ENCODE measurements at regions not wholly inside any gene's neighbourhood (a gene's known extent, or its start where the extent isn't known, plus 50 kb on each side); places are given as distances from the start of the nearest gene placed in this dataset.

- ChIA-PET POLR2A (no interaction called here), CTCF (no interaction called here)
- intact Hi-C loops (cut with micrococcal nuclease): loop anchor here (10.0 kb wide), 1 partner anchor 251 kb away; no protein-coding TSS in a partner anchor
Measured at GRCh38 chr2:207235621-207236020, 69.9 kb upstream of the KLF7 start.

DNA sequence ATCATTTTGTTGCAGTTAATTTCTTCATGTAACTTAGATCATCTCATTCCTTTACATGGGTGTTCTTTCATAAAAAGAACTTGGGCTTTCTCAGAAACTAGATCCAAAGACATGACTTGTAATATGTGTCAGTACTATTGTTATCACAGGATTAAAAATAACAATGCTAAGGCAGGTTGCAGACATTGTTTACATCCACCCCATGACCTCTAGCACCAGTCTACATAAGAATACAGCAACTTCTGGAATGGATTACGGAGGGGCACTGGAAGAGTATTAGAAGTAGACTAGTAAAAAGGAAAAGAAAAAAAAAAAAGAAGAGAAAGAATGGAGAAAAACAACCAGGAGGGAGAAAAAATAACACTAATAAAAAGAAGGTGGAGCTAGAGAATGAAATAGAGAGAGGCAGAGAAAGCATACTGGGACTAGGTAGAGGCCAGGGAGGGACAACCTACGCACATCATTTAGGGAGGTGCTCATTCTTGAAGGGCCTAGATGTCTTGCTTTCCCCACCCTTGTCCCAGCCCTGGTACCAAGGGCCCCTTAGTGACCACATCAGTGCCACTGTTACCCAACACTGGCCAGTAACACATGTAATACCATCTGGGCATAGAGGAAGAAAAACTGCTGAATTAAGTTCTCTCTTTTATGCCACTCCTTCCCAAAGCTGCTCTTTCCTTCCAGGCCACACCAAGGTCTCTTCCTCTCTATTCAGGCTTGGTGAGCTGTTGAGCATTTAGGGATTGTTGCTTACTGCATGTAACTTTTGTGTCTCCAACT lies 70.6 kb upstream of the KLF7 start:
- Histone ChIP-seq H3K36me3 (ENCODE audit: control insufficient read depth in 1 of 2, insufficient read depth in 2 of 2, low read length in 2 of 2) (no peaks in the 10 kb centered on the region), H3K9ac (ENCODE audit: low read length) (no peak overlapping the region), H3K27ac (ENCODE audit: low read depth, low read length) (no peak overlapping the region), H4K20me1 (ENCODE audit: insufficient read depth) (no peaks in the 10 kb centered on the region), H3K27me3 (ENCODE audit: insufficient read depth, low read length) (no peaks in the 10 kb centered on the region), H3K4me3 (replicated peaks in 1 of 2; ENCODE audit: low read depth in 1 of 2, low read length in 2 of 2) (no peak overlapping the region), H3K79me2 (ENCODE audit: insufficient read depth, low read length) (no peaks in the 10 kb centered on the region), H3K9me3 (ENCODE audit: control insufficient read depth in 1 of 2, insufficient read depth in 1 of 2, low read depth in 1 of 2, low read length in 2 of 2) (no peaks in the 10 kb centered on the region), H3K9me2 (ENCODE audit: insufficient read depth) (no peaks in the 10 kb centered on the region), H3K4me1 (ENCODE audit: control insufficient read depth in 1 of 2, insufficient read depth in 2 of 2, low read length in 2 of 2) (peaks cover 0 to 8% of the 10 kb centered on the region in 2 experiments; a peak in 2 of 4 replicates), H2AFZ (ENCODE audit: low read depth, low read length, poor library complexity, severe bottlenecking) (no peak overlapping the region), H3K4me2 (ENCODE audit: low read length) (no peak overlapping the region)
- TF ChIP-seq SP1 (IDR thresholded peaks at IDR 0.05; ENCODE audit: low read depth) (no peak), ZFX (IDR thresholded peaks at IDR 0.05) (no peak), YY1 (IDR thresholded peaks at IDR 0.05; ENCODE audit: extremely low read depth, insufficient replicate concordance, low read depth, low read length) (no peak), SIN3A (IDR thresholded peaks at IDR 0.05; ENCODE audit: low read depth) (no peak), FOSL1 (IDR thresholded peaks at IDR 0.05; ENCODE audit: low read depth) (no peak)
- DNase-seq (ENCODE audit: low read depth, low spot score) (no peak), ATAC-seq (no peak)
- BruUV-seq (replicated peaks): no TSS peak
- ChIA-PET RAD21 (ENCODE audit: low non-redundant PET in 1 of 2, low total read pairs in 2 of 2, uncharacterized antibody in 2 of 2, unreplicated experiment in 2 of 2) (no interaction called here), CTCF (no interaction called here), POLR2A (no interaction called here)
- intact Hi-C loops (cut with micrococcal nuclease): loop anchor here (10.0 kb wide), 1 partner anchor 252 kb away; no protein-coding TSS in a partner anchor

More at GRCh38 chr2:207235621-207236020, 69.9 kb upstream of the KLF7 start:
- Histone ChIP-seq H3K9me2 (ENCODE audit: insufficient read depth) (no peaks in the 10 kb centered on the region), H4K20me1 (ENCODE audit: insufficient read depth) (no peaks in the 10 kb centered on the region), H3K79me2 (ENCODE audit: insufficient read depth, low read length) (no peaks in the 10 kb centered on the region), H3K27ac (ENCODE audit: low read depth, low read length) (no peak overlapping the region), H3K4me3 (replicated peaks in 1 of 2; ENCODE audit: low read depth in 1 of 2, low read length in 2 of 2) (no peak overlapping the region), H3K9me3 (ENCODE audit: control insufficient read depth in 1 of 2, insufficient read depth in 1 of 2, low read depth in 1 of 2, low read length in 2 of 2) (no peaks in the 10 kb centered on the region), H3K4me2 (ENCODE audit: low read length) (no peak overlapping the region), H3K36me3 (ENCODE audit: control insufficient read depth in 1 of 2, insufficient read depth in 2 of 2, low read length in 2 of 2) (no peaks in the 10 kb centered on the region), H2AFZ (ENCODE audit: low read depth, low read length, poor library complexity, severe bottlenecking) (no peak overlapping the region), H3K27me3 (ENCODE audit: insufficient read depth, low read length) (no peaks in the 10 kb centered on the region), H3K9ac (ENCODE audit: low read length) (no peak overlapping the region), H3K4me1 (ENCODE audit: control insufficient read depth in 1 of 2, insufficient read depth in 2 of 2, low read length in 2 of 2) (peaks cover 0 to 8% of the 10 kb centered on the region in 2 experiments; a peak in 2 of 4 replicates)
- no TSS peak for BruUV-seq (replicated peaks)
- RAD21 ChIA-PET (ENCODE audit: low non-redundant PET in 1 of 2, low total read pairs in 2 of 2, uncharacterized antibody in 2 of 2, unreplicated experiment in 2 of 2): no interaction called here
- no peak for TF ChIP-seq EZH2phosphoT487 (IDR thresholded peaks at IDR 0.05; ENCODE audit: borderline replicate concordance)
- no peak for TF ChIP-seq CBX3 (IDR thresholded peaks at IDR 0.05; ENCODE audit: low read depth)
- no peak for TF ChIP-seq ZNF274 (IDR thresholded peaks at IDR 0.05; ENCODE audit: low read depth, low read length)
- TF ChIP-seq FOSL1 (IDR thresholded peaks at IDR 0.05; ENCODE audit: low read depth): no peak
- TF ChIP-seq SRF (IDR thresholded peaks at IDR 0.05; ENCODE audit: low read depth): no peak
- TF ChIP-seq EZH2 (IDR thresholded peaks at IDR 0.05): no peak
- TF ChIP-seq ZFX (IDR thresholded peaks at IDR 0.05): no peak
- TF ChIP-seq ELF1 (IDR thresholded peaks at IDR 0.05; ENCODE audit: borderline replicate concordance, low read depth): no peak
- no peak for TF ChIP-seq SP1 (IDR thresholded peaks at IDR 0.05; ENCODE audit: low read depth)
- TF ChIP-seq CEBPB (IDR thresholded peaks at IDR 0.05; ENCODE audit: low read depth): no peak
- TF ChIP-seq, protein P1, sequence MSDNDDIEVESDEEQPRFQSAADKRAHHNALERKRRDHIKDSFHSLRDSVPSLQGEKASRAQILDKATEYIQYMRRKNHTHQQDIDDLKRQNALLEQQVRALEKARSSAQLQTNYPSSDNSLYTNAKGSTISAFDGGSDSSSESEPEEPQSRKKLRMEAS (IDR thresholded peaks at IDR 0.05): no peak
- TF ChIP-seq POLR2A (IDR thresholded peaks at IDR 0.05; ENCODE audit: borderline replicate concordance, extremely low read depth, insufficient read depth, insufficient read length): no peak
- TF ChIP-seq YY1 (IDR thresholded peaks at IDR 0.05; ENCODE audit: extremely low read depth, insufficient replicate concordance, low read depth, low read length): no peak
- TF ChIP-seq ATF3 (IDR thresholded peaks at IDR 0.05): no peak
- DNase-seq (ENCODE audit: low read depth, low spot score): no peak
- no peak for ATAC-seq
